Smooth muscle cell (in vitro differentiated cells): ENCODE measurements at regions not wholly inside any gene's neighbourhood (a gene's known extent, or its start where the extent isn't known, plus 50 kb on each side); places are given as distances from the start of the nearest gene placed in this dataset.

Experiments
- DNase-seq: peaks from one replicate; lab custom pipeline; 2025; ENCODE audit not compliant: unreplicated experiment; lab: John Stamatoyannopoulos, UW
- H2AFZ ChIP-seq: fragments of 200-600 bp; sonication (generic); 2 replicates; pipeline ENCODE4 v1.6.0; 2016; ENCODE audit warnings: antibody characterized with exemption, low read depth, mild to moderate bottlenecking
- H3F3A ChIP-seq: fragments of 200-600 bp; sonication (generic); 2 replicates; pipeline ENCODE4 v1.6.0; 2017; ENCODE audit warnings: antibody characterized with exemption, low read depth
- H3K27ac ChIP-seq: fragments of 200-600 bp; sonication (generic); 2 replicates; pipeline ENCODE4 v1.5.1; 2016; ENCODE audit warnings: low read depth, mild to moderate bottlenecking
- H3K27me3 ChIP-seq: fragments of 200-600 bp; sonication (generic); 2 replicates; pipeline ENCODE4 v1.6.1; 2016; ENCODE audit warnings: low read depth, mild to moderate bottlenecking
- H3K36me3 ChIP-seq: fragments of 200-600 bp; sonication (generic); 2 replicates; pipeline ENCODE4 v1.5.1; 2016; ENCODE audit warnings: low read depth
- H3K4me1 ChIP-seq: fragments of 200-600 bp; sonication (generic); 2 replicates; pipeline ENCODE4 v1.5.1; 2016; ENCODE audit warnings: low read depth
- H3K4me2 ChIP-seq: fragments of 200-600 bp; sonication (generic); 2 replicates; pipeline ENCODE4 v1.6.0; 2016; ENCODE audit warnings: mild to moderate bottlenecking
- H3K4me3 ChIP-seq: fragments of 200-600 bp; sonication (generic); 2 replicates; pipeline ENCODE4 v1.5.1; 2016; ENCODE audit warnings: mild to moderate bottlenecking
- H3K79me2 ChIP-seq: fragments of 200-600 bp; sonication (generic); 2 replicates; pipeline ENCODE4 v1.6.0; 2016; ENCODE audit warnings: low read depth, mild to moderate bottlenecking
- H3K9ac ChIP-seq: fragments of 200-600 bp; sonication (generic); 2 replicates; pipeline ENCODE4 v1.6.0; 2016; ENCODE audit warnings: low read depth
- H3K9me3 ChIP-seq: fragments of 200-600 bp; sonication (generic); replicated peaks from 2 replicates; pipeline ENCODE4 v1.5.1; 2016; ENCODE audit warnings: low read depth
- H4K20me1 ChIP-seq: fragments of 200-600 bp; sonication (generic); 2 replicates; pipeline ENCODE4 v1.6.0; 2016; ENCODE audit warnings: low read depth
- CTCF ChIP-seq: fragments of 200-600 bp; sonication (generic); IDR thresholded peaks from 2 replicates; pipeline ENCODE4 v1.5.1; 2017; ENCODE audit warnings: borderline replicate concordance, mild to moderate bottlenecking, antibody characterized with exemption; ENCODE audit not compliant: insufficient read depth, poor library complexity, severe bottlenecking
- WGBS: methylation state at CpG from one replicate; pipeline ENCODE4 v1.1.7; 2016; ENCODE audit warnings: low lambda C conversion rate; 5-methylcytosine and 5-hydroxymethylcytosine counted together

GRCh38 chr4:31190671-31191070 is 470.5 kb downstream of the PCDH7 start:
- no peaks in the 10 kb centered on the region for H3F3A ChIP-seq
- H2AFZ ChIP-seq, result no peak overlapping the region
- no peaks in the 10 kb centered on the region for H3K4me1 ChIP-seq
- H3K36me3 ChIP-seq, result no peaks in the 10 kb centered on the region
- no peak for TF ChIP-seq CTCF
- H3K4me2 ChIP-seq, result no peak overlapping the region
- no peak overlapping the region for H3K9ac ChIP-seq
- H4K20me1 ChIP-seq, result no peaks in the 10 kb centered on the region
- H3K79me2 ChIP-seq, result no peaks in the 10 kb centered on the region
- no peak overlapping the region for H3K27ac ChIP-seq
- no peak for DNase-seq
- H3K4me3 ChIP-seq, result no peak overlapping the region
- H3K27me3 ChIP-seq, result no peaks in the 10 kb centered on the region
- no peaks in the 10 kb centered on the region for H3K9me3 ChIP-seq

- TF ChIP-seq CTCF, result no peak
- no peak overlapping the region for H3K27ac ChIP-seq
- 91% methylated on average over 2 of the region's 2 CpGs for WGBS
Measured at GRCh38 chr4:31192341-31192740, 472.2 kb downstream of the PCDH7 start.

GRCh38 chr4:31193521-31193920 is 473.4 kb downstream of the PCDH7 start:
- Histone ChIP-seq H2AFZ (no peak overlapping the region), H3K27ac (no peak overlapping the region), H3F3A (no peaks in the 10 kb centered on the region), H3K4me2 (no peak overlapping the region), H3K9me3 (no peaks in the 10 kb centered on the region), H3K4me3 (no peak overlapping the region), H3K27me3 (no peaks in the 10 kb centered on the region), H3K36me3 (no peaks in the 10 kb centered on the region), H4K20me1 (no peaks in the 10 kb centered on the region), H3K79me2 (no peaks in the 10 kb centered on the region), H3K9ac (no peak overlapping the region), H3K4me1 (no peaks in the 10 kb centered on the region)
- DNase-seq, result no peak
- WGBS, result 100% methylated on average over 1 of the region's 1 CpG
- TF ChIP-seq CTCF, result no peak

More at GRCh38 chr4:31192341-31192740, 472.2 kb downstream of the PCDH7 start:
- Histone ChIP-seq H3K36me3 (no peaks in the 10 kb centered on the region), H3K4me1 (no peaks in the 10 kb centered on the region), H3K4me3 (no peak overlapping the region), H3K27me3 (no peaks in the 10 kb centered on the region), H3K79me2 (no peaks in the 10 kb centered on the region), H2AFZ (no peak overlapping the region), H4K20me1 (no peaks in the 10 kb centered on the region), H3K9me3 (no peaks in the 10 kb centered on the region), H3K4me2 (no peak overlapping the region), H3F3A (no peaks in the 10 kb centered on the region), H3K9ac (no peak overlapping the region)
- DNase-seq, result no peak

GRCh38 chr4:31194823-31195222 is 474.7 kb downstream of the PCDH7 start:
- Histone ChIP-seq H3K4me2 (no peak overlapping the region), H3K4me1 (no peaks in the 10 kb centered on the region), H3F3A (no peaks in the 10 kb centered on the region), H3K79me2 (no peaks in the 10 kb centered on the region), H3K36me3 (no peaks in the 10 kb centered on the region), H3K9me3 (no peaks in the 10 kb centered on the region), H3K9ac (no peak overlapping the region), H3K27ac (no peak overlapping the region), H3K4me3 (no peak overlapping the region), H3K27me3 (no peaks in the 10 kb centered on the region), H2AFZ (no peak overlapping the region), H4K20me1 (no peaks in the 10 kb centered on the region)
- no peak for DNase-seq
- no peak for TF ChIP-seq CTCF
- 90% methylated on average over 3 of the region's 3 CpGs for WGBS
